Endothelial cell of umbilical vein (primary cell): ENCODE measurements at regions not wholly inside any gene's neighbourhood (a gene's known extent, or its start where the extent isn't known, plus 50 kb on each side); places are given as distances from the start of the nearest gene placed in this dataset.

Experiments
- BruUV-seq: library from RNA; stranded (reverse); fragments of 400-500 nt; replicated peaks from 2 replicates; lab custom pipeline; 2021; lab: Mats Ljungman, UMichigan
- CTCF ChIA-PET: fragments of 300-600, 350-600 bp; sonication (Branson Sonifier 250); formaldehyde crosslinking; loops from one replicate; lab custom pipeline; 2021; ENCODE audit warnings: antibody characterized with exemption, inconsistent platforms; lab: Charles Lee
- POLR2A ChIA-PET: fragments of 300-600, 350-600 bp; sonication (Branson Sonifier 250); formaldehyde crosslinking; loops from one replicate; lab custom pipeline; 2021; ENCODE audit warnings: antibody characterized with exemption, inconsistent platforms; lab: Charles Lee
- DNase-seq: peaks from one replicate; pipeline ENCODE4 v3.0.0-alpha.2; 2011; ENCODE audit warnings: low read depth, low spot score
- FAIRE-seq: peaks from 2 replicates; lab custom pipeline; 2011; peaks lifted over from hg19 to GRCh38; lab: Jason Lieb, UNC
- H2AFZ ChIP-seq: 2 replicates; pipeline ENCODE4 v1.6.0; 2012; ENCODE audit warnings: low read depth, low read length, control low read depth, inconsistent platforms
- H3K27ac ChIP-seq: 2 replicates; pipeline ENCODE4 v1.5.1; 2011; ENCODE audit warnings: low read depth, mild to moderate bottlenecking, control low read depth, low read length, moderate library complexity; ENCODE audit not compliant: insufficient read depth
- H3K27me3 ChIP-seq, 2 experiments: 2 replicates each; pipeline versions ENCODE4 v1.6.0 to v1.6.1; 2011; ENCODE audit warnings: low read length in 2 of 2, mixed read lengths in 1 of 2; ENCODE audit not compliant: control insufficient read depth in 2 of 2, insufficient read depth in 2 of 2
- H3K36me3 ChIP-seq, 2 experiments: 2 replicates in 1 of 2; 3 replicates in 1 of 2; pipeline ENCODE4 v1.5.1; 2011; ENCODE audit warnings: low read length in 2 of 2, mild to moderate bottlenecking in 1 of 2, moderate library complexity in 1 of 2; ENCODE audit not compliant: control insufficient read depth in 2 of 2, insufficient read depth in 2 of 2; ENCODE audit errors: extremely low read depth in 1 of 2
- H3K4me1 ChIP-seq: 3 replicates; pipeline ENCODE4 v1.5.1; 2011; ENCODE audit warnings: mild to moderate bottlenecking, low read length; ENCODE audit not compliant: control insufficient read depth, insufficient read depth; ENCODE audit errors: extremely low read depth
- H3K4me2 ChIP-seq: 2 replicates; pipeline ENCODE4 v1.6.1; 2011; ENCODE audit warnings: low read length, control low read depth, mixed read lengths; ENCODE audit not compliant: insufficient read depth
- H3K4me3 ChIP-seq, 3 experiments: fragments of 200-600 bp in 1 of 3; sonication (generic), shearing (Covaris generic) in 1 of 3; replicated peaks in 1 of 3; 2 replicates each; pipeline ENCODE4 v1.5.1; 2011 to 2016; ENCODE audit warnings: control low read depth in 3 of 3, low read length in 3 of 3, mild to moderate bottlenecking in 2 of 3, inconsistent platforms in 1 of 3, low read depth in 1 of 3, moderate library complexity in 1 of 3; ENCODE audit not compliant: insufficient read depth in 1 of 3
- H3K79me2 ChIP-seq: 2 replicates; pipeline ENCODE4 v1.6.0; 2012; ENCODE audit warnings: low read length, inconsistent platforms; ENCODE audit not compliant: control insufficient read depth, insufficient read depth
- H3K9ac ChIP-seq: replicated peaks from 2 replicates; pipeline ENCODE3; 2011; ENCODE audit warnings: low read length, control low read depth; ENCODE audit not compliant: insufficient read depth; ENCODE audit errors: extremely low read depth
- H3K9me1 ChIP-seq: replicated peaks from 3 replicates; pipeline ENCODE4 v1.6.0; 2011; ENCODE audit warnings: mild to moderate bottlenecking, low read length; ENCODE audit not compliant: control insufficient read depth, insufficient read depth; ENCODE audit errors: extremely low read depth
- H3K9me3 ChIP-seq: replicated peaks from 2 replicates; pipeline ENCODE4 v1.5.1; 2012; ENCODE audit warnings: low read length, inconsistent platforms; ENCODE audit not compliant: control insufficient read depth, insufficient read depth
- H4K20me1 ChIP-seq: replicated peaks from 2 replicates; pipeline ENCODE3; 2011; ENCODE audit warnings: mild to moderate bottlenecking, low read length; ENCODE audit not compliant: control insufficient read depth, insufficient read depth; ENCODE audit errors: extremely low read depth
- EZH2 ChIP-seq: IDR thresholded peaks from 2 replicates; pipeline ENCODE4 v1.6.1; 2012; ENCODE audit warnings: borderline replicate concordance, low read depth, mild to moderate bottlenecking, moderate library complexity, low read length, inconsistent platforms; ENCODE audit not compliant: severe bottlenecking
- FOS ChIP-seq: IDR thresholded peaks from 2 replicates; pipeline ENCODE4 v1.6.1; 2011; ENCODE audit warnings: mild to moderate bottlenecking, low read length, moderate library complexity, borderline replicate concordance; ENCODE audit not compliant: insufficient read depth
- GATA2 ChIP-seq: IDR thresholded peaks from 2 replicates; pipeline ENCODE4 v1.7.0; 2011; ENCODE audit warnings: low read depth, mild to moderate bottlenecking, moderate library complexity, mixed read lengths, low read length; ENCODE audit not compliant: insufficient read length, insufficient read depth
- JUN ChIP-seq: IDR thresholded peaks from 2 replicates; pipeline ENCODE4 v1.6.1; 2011; ENCODE audit warnings: borderline replicate concordance, low read depth; ENCODE audit not compliant: insufficient read length, insufficient read depth
- MYC ChIP-seq: IDR thresholded peaks from one replicate; pipeline ENCODE4 v1.6.1; 2011; ENCODE audit warnings: mild to moderate bottlenecking, low read depth, low read length
- POLR2A ChIP-seq: IDR thresholded peaks from 2 replicates; pipeline ENCODE4 v1.6.1; 2012; ENCODE audit warnings: low read depth, mild to moderate bottlenecking, control low read depth, low read length
- POLR2AphosphoS5 ChIP-seq: IDR thresholded peaks from 2 replicates; pipeline ENCODE4 v1.6.1; 2012; ENCODE audit warnings: low read depth, mild to moderate bottlenecking, control low read depth, low read length, moderate library complexity; ENCODE audit not compliant: insufficient read depth
- dilution Hi-C: fragments of 300-500 bp; cut with MboI; formaldehyde crosslinking; loops from one replicate; pipeline ENCODE4 v1.15.0; 2019; ENCODE audit warnings: low sequenced_read_pairs; ENCODE audit not compliant: extremely low pct_ligation_motif_present
- intact Hi-C: fragments of 100-400 bp; cut with micrococcal nuclease; formaldehyde crosslinking; loops from one replicate; pipeline ENCODE4 v1.10.0; 2022
- TF ChIP-seq, protein P1 (sequence below), 2 donors: IDR thresholded peaks; 1 replicate in 1 of 2; 2 replicates in 1 of 2; pipeline ENCODE4 v1.5.1; 2011; ENCODE audit warnings: low read length in 2 of 2, mild to moderate bottlenecking in 2 of 2, moderate library complexity in 2 of 2, control low read depth in 1 of 2, inconsistent platforms in 1 of 2, low read depth in 1 of 2; ENCODE audit not compliant: insufficient read depth in 1 of 2; ENCODE audit errors: extremely low read depth in 1 of 2
- TF ChIP-seq, protein P2 (sequence below): IDR thresholded peaks from 2 replicates; pipeline ENCODE4 v1.6.1; 2011; ENCODE audit not compliant: insufficient read depth, insufficient read length

DNA sequence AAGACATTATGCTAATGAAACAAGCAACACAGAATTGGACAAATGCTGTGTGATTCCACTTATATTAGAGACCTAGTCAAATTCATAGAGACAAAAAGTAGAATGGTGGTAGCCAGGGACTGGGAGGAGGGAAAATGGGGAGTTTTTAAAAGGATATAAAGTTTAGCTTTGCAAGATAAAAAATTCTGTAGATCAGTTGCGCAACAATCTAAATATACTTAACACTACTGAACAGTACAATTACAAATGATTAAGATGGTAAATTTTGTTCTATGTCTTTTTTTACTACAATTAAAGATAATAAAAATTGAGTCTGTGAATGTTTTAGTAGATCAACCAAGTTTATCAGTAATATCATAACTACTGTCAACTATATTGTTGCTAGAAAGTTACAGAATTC is 340.1 kb upstream of the PDZRN3 start:
- POLR2A ChIA-PET, result no interaction called here
- Histone ChIP-seq H2AFZ (no peak overlapping the region), H3K36me3 (no peaks in the 10 kb centered on the region), H3K4me2 (no peak overlapping the region), H3K27ac (no peak overlapping the region), H4K20me1 (no peaks in the 10 kb centered on the region), H3K4me3 (no peak overlapping the region), H3K4me1 (no peaks in the 10 kb centered on the region), H3K9me3 (peaks cover 2% of the 10 kb centered on the region), H3K27me3 (no peaks in the 10 kb centered on the region), H3K79me2 (no peaks in the 10 kb centered on the region), H3K9ac (no peak overlapping the region), H3K9me1 (no peaks in the 10 kb centered on the region)
- intact Hi-C loops, result no loop called here
- TF ChIP-seq, protein P1, sequence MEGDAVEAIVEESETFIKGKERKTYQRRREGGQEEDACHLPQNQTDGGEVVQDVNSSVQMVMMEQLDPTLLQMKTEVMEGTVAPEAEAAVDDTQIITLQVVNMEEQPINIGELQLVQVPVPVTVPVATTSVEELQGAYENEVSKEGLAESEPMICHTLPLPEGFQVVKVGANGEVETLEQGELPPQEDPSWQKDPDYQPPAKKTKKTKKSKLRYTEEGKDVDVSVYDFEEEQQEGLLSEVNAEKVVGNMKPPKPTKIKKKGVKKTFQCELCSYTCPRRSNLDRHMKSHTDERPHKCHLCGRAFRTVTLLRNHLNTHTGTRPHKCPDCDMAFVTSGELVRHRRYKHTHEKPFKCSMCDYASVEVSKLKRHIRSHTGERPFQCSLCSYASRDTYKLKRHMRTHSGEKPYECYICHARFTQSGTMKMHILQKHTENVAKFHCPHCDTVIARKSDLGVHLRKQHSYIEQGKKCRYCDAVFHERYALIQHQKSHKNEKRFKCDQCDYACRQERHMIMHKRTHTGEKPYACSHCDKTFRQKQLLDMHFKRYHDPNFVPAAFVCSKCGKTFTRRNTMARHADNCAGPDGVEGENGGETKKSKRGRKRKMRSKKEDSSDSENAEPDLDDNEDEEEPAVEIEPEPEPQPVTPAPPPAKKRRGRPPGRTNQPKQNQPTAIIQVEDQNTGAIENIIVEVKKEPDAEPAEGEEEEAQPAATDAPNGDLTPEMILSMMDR (IDR thresholded peaks at IDR 0.05; ENCODE audit: extremely low read depth in 1 of 2, insufficient read depth in 1 of 2, low read depth in 1 of 2, low read length in 2 of 2), result no peak
- no peak for TF ChIP-seq GATA2
- TF ChIP-seq JUN, result no peak
- TF ChIP-seq FOS, result no peak
- TF ChIP-seq POLR2A, result no peak
- no peak for TF ChIP-seq EZH2
- TF ChIP-seq, protein P2, sequence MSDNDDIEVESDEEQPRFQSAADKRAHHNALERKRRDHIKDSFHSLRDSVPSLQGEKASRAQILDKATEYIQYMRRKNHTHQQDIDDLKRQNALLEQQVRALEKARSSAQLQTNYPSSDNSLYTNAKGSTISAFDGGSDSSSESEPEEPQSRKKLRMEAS, result no peak
- no peak for TF ChIP-seq MYC
- no peak for TF ChIP-seq POLR2AphosphoS5
- dilution Hi-C loops, result no loop called here
- BruUV-seq, result no TSS peak
- CTCF ChIA-PET, result no interaction called here
- FAIRE-seq (no peak), DNase-seq (no peak)
